Small intestine (tissue), 7 donors: ENCODE measurements at regions not wholly inside any gene's neighbourhood (a gene's known extent, or its start where the extent isn't known, plus 50 kb on each side); places are given as distances from the start of the nearest gene placed in this dataset.
A peak's percentile ranks its signal among the peaks of the same experiment; 100 is the strongest.

Source experiments
- DNase-seq, 2 donors: peaks; one replicate each; pipeline versions ENCODE4 v3.0.0 to v3.0.0-alpha.2; 2013
- FAIRE-seq: peaks from 2 replicates; lab custom pipeline; 2012; peaks lifted over from hg19 to GRCh38; lab: Jason Lieb, UNC
- H3K27ac ChIP-seq, 3 donors: one replicate each; pipeline ENCODE4 v1.5.1; 2013; ENCODE audit warnings: low read length in 2 of 3, mild to moderate bottlenecking in 2 of 3, control low read depth in 1 of 3, inconsistent platforms in 1 of 3, low read depth in 1 of 3, moderate library complexity in 1 of 3
- H3K27me3 ChIP-seq, 3 donors: one replicate each; pipeline ENCODE4 v1.6.1; 2013; ENCODE audit warnings: low read length in 3 of 3, inconsistent platforms in 1 of 3; ENCODE audit not compliant: control insufficient read depth in 3 of 3, insufficient read depth in 3 of 3
- H3K36me3 ChIP-seq, 3 donors: one replicate each; pipeline ENCODE4 v1.6.1; 2013; ENCODE audit warnings: low read length in 3 of 3, inconsistent platforms in 1 of 3, low read depth in 1 of 3, mild to moderate bottlenecking in 1 of 3, moderate library complexity in 1 of 3; ENCODE audit not compliant: control insufficient read depth in 3 of 3, insufficient read depth in 2 of 3
- H3K4me1 ChIP-seq, 3 donors: one replicate each; pipeline ENCODE4 v1.6.1; 2013; ENCODE audit warnings: low read length in 2 of 3, inconsistent platforms in 1 of 3, low read depth in 1 of 3, mild to moderate bottlenecking in 1 of 3, moderate library complexity in 1 of 3; ENCODE audit not compliant: control insufficient read depth in 3 of 3, insufficient read depth in 2 of 3
- H3K4me3 ChIP-seq, 3 donors: one replicate each; pipeline ENCODE4 v1.5.1; 2013; ENCODE audit warnings: low read length in 3 of 3, control low read depth in 1 of 3, inconsistent platforms in 1 of 3, low read depth in 1 of 3, mild to moderate bottlenecking in 1 of 3, moderate library complexity in 1 of 3
- H3K9me3 ChIP-seq, 2 donors: one replicate each; pipeline ENCODE4 v1.6.1; 2013; ENCODE audit warnings: low read depth in 1 of 2, low read length in 1 of 2; ENCODE audit not compliant: control insufficient read depth in 2 of 2, insufficient read depth in 1 of 2
- WGBS, 3 donors: extraction: QIAGEN DNeasy Blood & Tissue Kit; methylation state at CpG; one replicate each; pipeline ENCODE4 v1.1.7; 2013; 5-methylcytosine and 5-hydroxymethylcytosine counted together
- donor health status: healthy with polysubstance abuse.
- donor health status: control.
- donor health status: control.
- donor health status: Bipolar disorder and iron deficiency.
- donor health status: healthy.

GRCh38 chr1:209232759-209233158, 350.8 kb upstream of the CAMK1G start:
- H3K36me3 ChIP-seq, result no peaks in the 10 kb centered on the region
- peaks cover 0 to 4% of the 10 kb centered on the region in 2 donors for H3K9me3 ChIP-seq
- H3K4me3 ChIP-seq, result no peak overlapping the region
- no peak overlapping the region for H3K27ac ChIP-seq
- peaks cover 0 to 18% (median 0%) of the 10 kb centered on the region in 3 donors for H3K27me3 ChIP-seq
- no peaks in the 10 kb centered on the region for H3K4me1 ChIP-seq
- 93 to 98% (median 95%) methylated on average over 15 of the region's 15 CpGs for WGBS, 3 donors
- DNase-seq, result no peak
- no peak for FAIRE-seq

GRCh38 chr1:209235166-209235565, 348.3 kb upstream of the CAMK1G start:
- peaks cover 0 to 4% of the 10 kb centered on the region in 2 donors for H3K9me3 ChIP-seq
- H3K27me3 ChIP-seq, result peaks cover 0 to 18% (median 0%) of the 10 kb centered on the region in 3 donors
- no peaks in the 10 kb centered on the region for H3K4me1 ChIP-seq
- no peak overlapping the region for H3K4me3 ChIP-seq
- DNase-seq (no peak), FAIRE-seq (no peak)
- no peak overlapping the region for H3K27ac ChIP-seq
- WGBS, 3 donors, result 91 to 94% (median 92%) methylated on average over 4 of the region's 4 CpGs
- no peaks in the 10 kb centered on the region for H3K36me3 ChIP-seq

DNA sequence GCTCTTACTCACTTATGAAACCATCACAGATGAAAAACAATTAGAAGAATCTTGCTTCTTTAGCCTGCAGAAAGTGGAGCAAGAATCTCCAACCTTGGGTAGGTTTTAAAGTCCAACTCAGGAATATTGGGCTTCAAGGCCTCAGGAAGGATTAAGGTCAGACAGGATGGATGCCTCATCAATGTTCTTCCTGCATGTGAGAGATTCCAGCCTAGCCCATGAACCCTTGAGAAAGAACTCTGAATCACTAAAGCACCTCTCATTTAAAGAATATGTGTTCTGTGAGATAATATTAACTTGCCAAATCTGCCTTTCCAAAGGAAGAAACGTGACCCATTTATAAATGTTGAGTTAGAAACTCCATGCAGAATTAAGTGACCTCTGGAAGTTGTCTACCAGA, 345.2 kb upstream of the CAMK1G start:
- Histone ChIP-seq H3K36me3 (no peaks in the 10 kb centered on the region), H3K4me3 (no peak overlapping the region), H3K9me3 (no peaks in the 10 kb centered on the region), H3K27me3 (peaks cover 0 to 2% (median 0%) of the 10 kb centered on the region in 3 donors), H3K27ac (no peak overlapping the region), H3K4me1 (no peaks in the 10 kb centered on the region)
- DNase-seq, result no peak
- WGBS, 3 donors, result 33 to 86% (median 70%) methylated on average over 1 of the region's 1 CpG
- FAIRE-seq, result no peak

DNA sequence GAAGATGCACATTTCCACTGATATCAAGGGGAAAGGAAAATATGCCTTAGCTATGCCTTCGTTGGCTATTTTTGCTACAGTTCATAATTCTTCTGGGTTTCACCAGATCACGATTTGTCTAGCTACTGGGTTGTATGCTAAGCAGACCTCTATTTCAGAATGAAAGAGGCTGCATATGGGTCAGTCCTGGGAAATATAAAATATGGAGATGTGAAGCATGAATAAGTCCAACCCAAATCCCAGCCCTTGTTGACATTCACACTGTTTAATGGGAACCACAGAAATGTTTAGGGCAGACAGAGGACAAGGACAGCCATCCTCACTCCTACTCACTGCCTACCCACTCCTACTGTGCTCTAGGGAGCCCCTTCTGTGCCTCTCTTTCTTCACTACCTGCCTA, 343.2 kb upstream of the CAMK1G start:
- Histone ChIP-seq H3K27me3 (peaks cover 0 to 2% (median 0%) of the 10 kb centered on the region in 3 donors), H3K9me3 (no peaks in the 10 kb centered on the region), H3K4me1 (no peaks in the 10 kb centered on the region), H3K4me3 (no peak overlapping the region), H3K27ac (no peak overlapping the region), H3K36me3 (no peaks in the 10 kb centered on the region)
- DNase-seq (no peak), FAIRE-seq (no peak)
- 68 to 77% (median 68%) methylated on average over 2 of the region's 2 CpGs for WGBS, 3 donors

DNA sequence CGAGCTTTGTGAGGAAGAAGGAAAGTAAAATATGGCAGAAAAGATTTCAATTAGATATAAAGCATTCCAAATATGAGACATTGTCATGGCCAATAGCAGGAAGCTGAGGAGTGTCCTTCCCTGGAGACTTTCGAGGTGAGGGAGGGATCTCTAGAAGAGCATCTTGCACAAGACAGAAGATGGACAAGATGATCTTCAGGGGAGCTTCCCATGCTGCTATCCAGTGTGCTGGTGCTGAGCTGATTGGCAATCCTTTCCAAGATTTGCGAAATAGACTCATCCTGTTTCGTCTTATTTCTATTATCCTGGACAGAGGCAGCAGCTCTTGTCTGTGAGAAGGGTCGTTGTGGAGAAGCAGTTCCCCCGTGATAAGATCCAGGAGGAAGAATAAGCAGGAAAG, 342.0 kb upstream of the CAMK1G start:
- DNase-seq, result no peak
- no peak overlapping the region for H3K27ac ChIP-seq
- FAIRE-seq, result no peak
- no peaks in the 10 kb centered on the region for H3K4me1 ChIP-seq
- no peak overlapping the region for H3K4me3 ChIP-seq
- H3K36me3 ChIP-seq, result no peaks in the 10 kb centered on the region
- 64 to 74% (median 65%) methylated on average over 6 of the region's 6 CpGs for WGBS, 3 donors
- no peaks in the 10 kb centered on the region for H3K9me3 ChIP-seq
- peaks cover 0 to 2% (median 0%) of the 10 kb centered on the region in 3 donors for H3K27me3 ChIP-seq

GRCh38 chr1:209248649-209249279, 334.8 kb upstream of the CAMK1G start:
- Histone ChIP-seq H3K4me1 (no peaks in the 10 kb centered on the region), H3K9me3 (no peaks in the 10 kb centered on the region), H3K27ac (no peak overlapping the region), H3K27me3 (no peaks in the 10 kb centered on the region), H3K36me3 (no peaks in the 10 kb centered on the region), H3K4me3 (no peak overlapping the region)
- DNase-seq, result peak; percentile 57 to 73
- FAIRE-seq, result no peak
- WGBS, 3 donors, result 29 to 34% (median 32%) methylated on average over 6 of the region's 6 CpGs

- 28 to 35% (median 29%) methylated on average over 2 of the region's 2 CpGs for WGBS, 3 donors
Measured at GRCh38 chr1:209249280-209249670, 334.2 kb upstream of the CAMK1G start.

DNA sequence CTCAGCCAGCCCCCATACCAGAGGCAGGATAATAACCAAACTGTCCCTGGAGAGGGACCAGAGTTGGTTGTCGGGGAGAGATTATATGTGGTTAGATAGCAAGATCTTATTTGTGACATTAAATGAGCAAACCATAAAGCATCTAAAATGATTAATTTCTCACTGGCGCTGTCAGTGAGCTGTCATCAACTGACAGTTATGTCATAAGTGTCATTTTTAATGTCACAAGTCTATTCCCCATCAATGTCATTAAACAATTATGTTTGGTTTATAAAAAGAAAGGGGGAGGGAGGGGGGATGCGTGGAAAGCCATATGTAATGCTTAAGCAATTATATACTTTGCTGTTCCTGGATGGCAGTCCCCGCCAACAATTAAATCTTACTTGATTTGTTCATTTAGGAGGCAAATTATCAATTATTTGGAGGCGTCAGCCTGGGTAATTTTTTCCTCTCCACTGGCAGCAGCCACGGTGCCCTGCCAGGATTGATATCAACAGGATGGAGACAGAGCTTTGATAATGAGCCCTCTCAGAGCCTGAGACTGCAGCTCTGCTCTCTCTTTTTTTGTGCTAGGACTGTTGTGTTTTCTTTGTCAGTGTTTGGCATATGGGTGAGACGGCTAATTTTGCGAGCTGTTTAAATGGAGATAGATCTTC, 333.6 kb upstream of the CAMK1G start:
- H3K4me1 ChIP-seq, result no peaks in the 10 kb centered on the region
- WGBS, 3 donors, result 59 to 65% (median 62%) methylated on average over 8 of the region's 8 CpGs
- H3K9me3 ChIP-seq, result no peaks in the 10 kb centered on the region
- no peak overlapping the region for H3K4me3 ChIP-seq
- H3K27ac ChIP-seq, result no peak overlapping the region
- no peaks in the 10 kb centered on the region for H3K27me3 ChIP-seq
- DNase-seq (no peak), FAIRE-seq (no peak)
- no peaks in the 10 kb centered on the region for H3K36me3 ChIP-seq

More at GRCh38 chr1:209249280-209249670, 334.2 kb upstream of the CAMK1G start:
- Histone ChIP-seq H3K36me3 (no peaks in the 10 kb centered on the region), H3K4me1 (no peaks in the 10 kb centered on the region), H3K27me3 (no peaks in the 10 kb centered on the region), H3K27ac (no peak overlapping the region), H3K9me3 (no peaks in the 10 kb centered on the region), H3K4me3 (no peak overlapping the region)
- no peak for FAIRE-seq
- no peak for DNase-seq
